GM21717 (cell line): ENCODE measurements at regions not wholly inside any gene's neighbourhood (a gene's known extent, or its start where the extent isn't known, plus 50 kb on each side); places are given as distances from the start of the nearest gene placed in this dataset.

ENCODE experiments used
- ATAC-seq: cut with Tn5 transposase; IDR thresholded peaks from one replicate; pipeline ENCODE4 v1.9.1; 2021; ENCODE audit warnings: mild to moderate bottlenecking, moderate library complexity; ENCODE audit not compliant: unreplicated experiment

DNA sequence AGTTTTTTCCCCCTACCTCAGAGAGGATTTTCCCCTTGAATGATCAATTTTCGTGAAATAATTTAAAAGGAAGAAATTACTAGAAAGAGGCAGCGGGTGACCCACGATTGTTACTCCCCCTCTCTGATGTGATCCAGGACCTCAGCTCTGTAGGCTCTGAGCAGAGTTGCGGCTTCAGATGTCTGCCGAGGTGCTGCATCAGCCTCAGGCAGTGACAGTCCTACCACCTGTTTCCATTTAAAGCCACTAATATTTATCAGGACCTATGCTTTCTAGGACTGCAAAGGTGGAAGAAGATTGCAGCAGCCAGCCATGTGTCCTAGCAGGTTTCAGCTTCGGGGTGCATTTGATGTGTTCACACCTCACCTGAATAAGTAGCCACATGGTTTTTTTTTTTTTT is 294.8 kb upstream of the C2CD4B start:
- ATAC-seq, result no peak

DNA sequence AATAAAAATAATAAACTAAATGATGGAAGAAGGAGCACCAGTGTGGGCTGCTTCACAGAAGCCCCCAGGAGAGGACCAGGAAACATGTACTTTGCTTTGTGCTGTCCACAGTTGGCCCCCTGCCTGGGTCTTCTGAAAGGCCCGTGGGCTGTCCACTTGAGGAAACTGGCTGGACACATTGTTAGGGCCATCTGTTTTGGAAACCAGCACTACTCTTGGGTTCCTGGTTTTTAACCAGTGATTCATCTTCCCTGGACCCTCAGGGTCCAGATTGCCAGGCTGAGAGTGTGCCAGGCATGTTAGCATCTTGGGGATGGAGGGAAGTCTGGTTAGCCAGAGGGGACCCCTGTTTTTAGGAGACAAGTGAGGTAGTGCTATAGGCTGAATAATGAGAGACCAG is 297.2 kb upstream of the C2CD4B start:
- ATAC-seq, result no peak

DNA sequence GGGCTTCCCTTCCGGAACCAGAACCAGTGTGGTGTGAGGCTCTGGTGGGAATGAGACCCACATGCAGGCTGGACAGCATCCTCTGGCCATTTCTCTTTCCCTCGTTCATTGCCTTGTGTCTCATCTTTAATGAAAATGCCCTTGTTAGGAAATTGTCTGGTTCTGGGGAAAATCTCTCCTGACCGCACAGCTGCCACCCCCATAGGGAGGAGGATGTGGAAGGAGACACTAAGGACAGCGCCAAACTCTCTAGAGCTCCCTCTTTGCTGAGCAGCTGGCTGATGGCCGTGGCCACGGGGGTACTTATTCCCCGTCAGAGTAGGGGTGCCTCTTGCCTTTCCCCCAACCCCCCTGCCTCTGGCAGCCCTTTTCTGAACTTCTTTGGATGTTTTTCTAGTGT is 297.6 kb upstream of the C2CD4B start:
- ATAC-seq, result no peak

DNA sequence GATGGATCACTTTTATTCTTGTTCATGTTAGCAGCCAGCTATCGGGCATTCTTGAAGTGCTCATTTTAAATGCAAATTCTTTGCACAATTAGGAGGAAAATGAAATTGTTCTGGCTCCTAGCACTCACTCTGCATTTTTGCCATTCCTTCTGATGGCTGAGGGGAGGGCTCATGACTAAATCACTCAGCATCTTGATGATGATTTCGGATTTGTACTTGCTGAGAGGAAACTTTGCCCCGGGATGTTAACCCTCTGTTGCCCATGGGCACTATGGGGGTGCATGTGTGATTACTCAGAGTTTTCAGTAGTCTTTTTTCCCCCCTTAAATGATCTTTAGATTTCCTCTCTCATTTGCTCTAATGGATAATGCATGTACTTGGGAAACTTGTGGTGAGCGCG is 299.6 kb upstream of the C2CD4B start:
- ATAC-seq, result no peak

GRCh38 chr15:62465173-62465572 is 300.1 kb upstream of the C2CD4B start:
- ATAC-seq, result no peak

- ATAC-seq, result no peak
Observed at GRCh38 chr15:62469478-62469873, 304.4 kb upstream of the C2CD4B start.

GRCh38 chr15:62469874-62470688 is 305.0 kb upstream of the C2CD4B start:
- ATAC-seq, result no peak

DNA sequence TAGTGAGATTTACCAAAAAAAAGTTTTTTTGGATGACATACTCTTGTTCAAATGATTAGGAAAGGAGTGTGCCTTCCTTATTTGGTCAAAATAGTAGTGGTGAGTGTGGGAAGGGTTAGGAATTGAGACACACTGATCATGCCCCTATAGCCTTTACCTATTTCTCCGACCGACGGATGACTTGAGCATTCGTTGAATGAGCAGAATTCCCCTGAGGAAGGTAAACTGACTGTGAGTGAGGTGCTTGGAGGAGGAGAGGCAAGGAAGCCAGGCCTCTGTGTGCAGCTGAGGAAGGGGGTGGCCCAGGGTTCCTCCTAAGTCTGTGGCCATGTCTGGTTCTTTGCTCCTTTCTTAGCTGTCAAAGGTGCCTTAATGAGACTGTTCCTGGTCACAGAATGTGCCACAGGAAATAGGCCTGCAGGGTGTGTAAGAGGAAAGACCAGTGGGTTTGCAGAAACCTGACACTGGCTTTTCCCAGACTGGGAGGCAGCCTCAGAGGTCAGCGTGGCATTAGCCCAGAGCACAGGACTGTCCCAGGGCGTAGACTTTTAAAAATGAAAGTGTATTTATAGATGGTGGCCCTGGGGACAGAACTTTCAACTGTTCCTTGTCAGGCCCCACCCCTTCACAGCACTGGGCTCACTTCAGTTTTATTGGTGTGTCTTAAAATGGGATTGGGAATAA is 307.7 kb upstream of the C2CD4B start:
- ATAC-seq, result no peak

GRCh38 chr15:62474021-62474770 is 309.1 kb upstream of the C2CD4B start:
- ATAC-seq, result no peak

GRCh38 chr15:62474771-62475124 is 309.7 kb upstream of the C2CD4B start:
- ATAC-seq, result no peak

- no peak for ATAC-seq
Observed at GRCh38 chr15:62475591-62475990, 310.5 kb upstream of the C2CD4B start.

GRCh38 chr15:62476163-62476562 is 311.1 kb upstream of the C2CD4B start:
- no peak for ATAC-seq

DNA sequence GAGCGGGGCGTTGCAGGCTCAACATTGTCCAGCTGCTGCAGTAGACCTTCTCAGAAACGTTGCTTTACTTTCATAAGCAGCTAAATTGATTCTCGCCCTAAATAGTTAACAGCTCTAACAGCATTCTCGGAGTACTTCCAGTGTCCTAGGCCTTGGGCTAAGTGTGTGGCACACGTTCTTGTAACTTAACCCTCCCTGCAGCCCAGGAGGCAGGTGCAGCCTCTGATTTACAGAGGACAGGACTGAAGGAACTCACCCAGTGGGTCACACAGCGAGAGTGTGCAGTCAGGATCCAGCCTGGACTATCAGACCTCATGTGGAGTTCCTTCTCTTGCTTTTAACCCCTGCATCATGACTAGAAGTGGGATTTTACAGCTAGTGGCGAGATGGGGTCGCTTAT is 312.8 kb upstream of the C2CD4B start:
- no peak for ATAC-seq

GRCh38 chr15:62482785-62483429 is 317.8 kb upstream of the C2CD4B start:
- no peak for ATAC-seq

DNA sequence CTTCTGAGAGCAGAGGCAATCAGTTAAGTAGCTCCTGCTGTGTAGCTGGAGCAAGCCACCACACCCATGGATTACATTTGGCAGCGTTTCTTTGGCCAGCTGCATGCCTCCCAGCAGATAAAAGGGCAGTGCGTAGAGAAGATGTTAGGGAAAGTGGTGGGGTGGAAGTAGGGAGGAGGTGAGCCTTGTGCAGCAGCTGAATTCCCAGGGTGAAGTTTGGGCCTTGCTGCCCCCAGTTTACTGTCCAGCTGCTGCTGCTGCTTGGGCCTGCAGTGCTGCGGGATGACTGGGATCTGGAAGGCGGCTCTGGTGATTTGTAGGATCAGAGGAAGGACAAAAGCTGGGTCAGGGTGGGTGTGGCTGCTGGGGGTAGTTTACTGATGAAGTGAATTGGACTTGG is 318.7 kb upstream of the C2CD4B start:
- ATAC-seq, result no peak

- ATAC-seq, result no peak
Observed at GRCh38 chr15:62485170-62485720, 320.2 kb upstream of the C2CD4B start.

DNA sequence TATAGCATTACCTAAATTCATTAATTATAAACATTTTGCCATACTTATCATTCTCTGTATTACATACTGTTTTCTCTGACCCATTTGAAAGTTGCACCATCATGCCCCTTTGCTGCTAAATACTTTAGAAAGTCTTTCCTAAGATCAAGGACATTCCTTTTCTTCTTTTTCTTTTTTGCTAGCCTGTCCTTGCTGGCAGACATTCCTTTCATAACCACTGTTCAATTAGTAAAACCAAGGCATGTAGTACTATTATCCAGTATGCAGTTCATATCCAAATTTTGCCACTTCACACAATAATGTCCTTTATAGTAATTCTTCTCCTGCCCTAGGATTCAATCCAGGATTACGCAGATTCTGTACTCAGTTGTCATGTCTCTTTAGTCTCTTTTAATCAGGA is 321.0 kb upstream of the C2CD4B start:
- ATAC-seq, result no peak

DNA sequence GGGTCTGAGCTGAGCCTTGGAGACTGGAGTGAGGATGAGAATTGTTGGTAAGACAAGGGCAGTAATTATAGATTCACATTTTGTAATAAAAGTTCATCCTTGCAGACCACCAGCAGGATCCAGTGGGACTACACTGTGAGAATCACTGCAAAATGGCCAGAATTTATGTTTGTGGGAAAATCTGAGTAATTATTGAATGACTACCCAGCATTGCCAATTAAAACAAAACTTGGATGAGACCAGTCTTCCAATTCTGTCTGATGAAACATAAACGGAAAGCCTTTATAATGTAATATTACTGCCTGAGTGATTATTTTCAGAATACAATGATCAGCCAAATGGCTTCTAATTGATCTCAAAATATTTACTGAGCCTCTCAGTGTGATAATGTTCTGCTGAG is 323.3 kb upstream of the C2CD4B start:
- ATAC-seq, result no peak

GRCh38 chr15:62491642-62492041 is 326.6 kb upstream of the C2CD4B start:
- no peak for ATAC-seq

GRCh38 chr15:62492900-62493299 is 327.8 kb upstream of the C2CD4B start:
- ATAC-seq, result no peak

GRCh38 chr15:62494197-62494596 is 329.1 kb upstream of the C2CD4B start:
- ATAC-seq, result no peak
